ENCODE measurements at regions not wholly inside any gene's neighbourhood (a gene's known extent, or its start where the extent isn't known, plus 50 kb on each side); places are given as distances from the start of the nearest gene placed in this dataset.

- no peak for TF ChIP-seq ZNF704 (tag by site-specific recombination; IDR thresholded peaks at IDR 0.05)
- no peak for TF ChIP-seq ZNF391 (tag by site-specific recombination; IDR thresholded peaks at IDR 0.05; ENCODE audit: borderline replicate concordance, low read depth)
- no peak for TF ChIP-seq ZNF274 (IDR thresholded peaks at IDR 0.05; ENCODE audit: low read length)
- no peak for TF ChIP-seq ZNF274 (tag by site-specific recombination; IDR thresholded peaks at IDR 0.05; ENCODE audit: borderline replicate concordance)
- no peak for TF ChIP-seq TCF7L2 (IDR thresholded peaks at IDR 0.05; ENCODE audit: borderline replicate concordance, low read depth, low read length)
- TF ChIP-seq ZNF544 (tag by site-specific recombination; IDR thresholded peaks at IDR 0.05), result no peak
- TF ChIP-seq ZNF394 (tag by site-specific recombination; IDR thresholded peaks at IDR 0.05; ENCODE audit: borderline replicate concordance), result peak; percentile 39; the same call in 1 of the 2 replicates
- TF ChIP-seq, protein P1, sequence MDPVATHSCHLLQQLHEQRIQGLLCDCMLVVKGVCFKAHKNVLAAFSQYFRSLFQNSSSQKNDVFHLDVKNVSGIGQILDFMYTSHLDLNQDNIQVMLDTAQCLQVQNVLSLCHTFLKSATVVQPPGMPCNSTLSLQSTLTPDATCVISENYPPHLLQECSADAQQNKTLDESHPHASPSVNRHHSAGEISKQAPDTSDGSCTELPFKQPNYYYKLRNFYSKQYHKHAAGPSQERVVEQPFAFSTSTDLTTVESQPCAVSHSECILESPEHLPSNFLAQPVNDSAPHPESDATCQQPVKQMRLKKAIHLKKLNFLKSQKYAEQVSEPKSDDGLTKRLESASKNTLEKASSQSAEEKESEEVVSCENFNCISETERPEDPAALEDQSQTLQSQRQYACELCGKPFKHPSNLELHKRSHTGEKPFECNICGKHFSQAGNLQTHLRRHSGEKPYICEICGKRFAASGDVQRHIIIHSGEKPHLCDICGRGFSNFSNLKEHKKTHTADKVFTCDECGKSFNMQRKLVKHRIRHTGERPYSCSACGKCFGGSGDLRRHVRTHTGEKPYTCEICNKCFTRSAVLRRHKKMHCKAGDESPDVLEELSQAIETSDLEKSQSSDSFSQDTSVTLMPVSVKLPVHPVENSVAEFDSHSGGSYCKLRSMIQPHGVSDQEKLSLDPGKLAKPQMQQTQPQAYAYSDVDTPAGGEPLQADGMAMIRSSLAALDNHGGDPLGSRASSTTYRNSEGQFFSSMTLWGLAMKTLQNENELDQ (tag by site-specific recombination; IDR thresholded peaks at IDR 0.05; ENCODE audit: low read depth), result no peak
- no peak for TF ChIP-seq PRDM4 (tag by site-specific recombination; IDR thresholded peaks at IDR 0.05)
- no peak for TF ChIP-seq ZNF76 (tag by site-specific recombination; IDR thresholded peaks at IDR 0.05; ENCODE audit: borderline replicate concordance, low read depth)
- no peak for TF ChIP-seq ZNF701 (tag by site-specific recombination; IDR thresholded peaks at IDR 0.05)
- peak; percentile 8; the same call in 1 of the 2 replicates for TF ChIP-seq ZNF416 (tag by site-specific recombination; IDR thresholded peaks at IDR 0.05)
- TF ChIP-seq, protein P2, sequence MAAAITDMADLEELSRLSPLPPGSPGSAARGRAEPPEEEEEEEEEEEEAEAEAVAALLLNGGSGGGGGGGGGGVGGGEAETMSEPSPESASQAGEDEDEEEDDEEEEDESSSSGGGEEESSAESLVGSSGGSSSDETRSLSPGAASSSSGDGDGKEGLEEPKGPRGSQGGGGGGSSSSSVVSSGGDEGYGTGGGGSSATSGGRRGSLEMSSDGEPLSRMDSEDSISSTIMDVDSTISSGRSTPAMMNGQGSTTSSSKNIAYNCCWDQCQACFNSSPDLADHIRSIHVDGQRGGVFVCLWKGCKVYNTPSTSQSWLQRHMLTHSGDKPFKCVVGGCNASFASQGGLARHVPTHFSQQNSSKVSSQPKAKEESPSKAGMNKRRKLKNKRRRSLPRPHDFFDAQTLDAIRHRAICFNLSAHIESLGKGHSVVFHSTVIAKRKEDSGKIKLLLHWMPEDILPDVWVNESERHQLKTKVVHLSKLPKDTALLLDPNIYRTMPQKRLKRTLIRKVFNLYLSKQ (tag by site-specific recombination; IDR thresholded peaks at IDR 0.05; ENCODE audit: borderline replicate concordance), result no peak
These were observed 74.1 kb upstream of the IRF2BP2 start (continued) for GRCh38 chr1:234683861-234684632.

DNA sequence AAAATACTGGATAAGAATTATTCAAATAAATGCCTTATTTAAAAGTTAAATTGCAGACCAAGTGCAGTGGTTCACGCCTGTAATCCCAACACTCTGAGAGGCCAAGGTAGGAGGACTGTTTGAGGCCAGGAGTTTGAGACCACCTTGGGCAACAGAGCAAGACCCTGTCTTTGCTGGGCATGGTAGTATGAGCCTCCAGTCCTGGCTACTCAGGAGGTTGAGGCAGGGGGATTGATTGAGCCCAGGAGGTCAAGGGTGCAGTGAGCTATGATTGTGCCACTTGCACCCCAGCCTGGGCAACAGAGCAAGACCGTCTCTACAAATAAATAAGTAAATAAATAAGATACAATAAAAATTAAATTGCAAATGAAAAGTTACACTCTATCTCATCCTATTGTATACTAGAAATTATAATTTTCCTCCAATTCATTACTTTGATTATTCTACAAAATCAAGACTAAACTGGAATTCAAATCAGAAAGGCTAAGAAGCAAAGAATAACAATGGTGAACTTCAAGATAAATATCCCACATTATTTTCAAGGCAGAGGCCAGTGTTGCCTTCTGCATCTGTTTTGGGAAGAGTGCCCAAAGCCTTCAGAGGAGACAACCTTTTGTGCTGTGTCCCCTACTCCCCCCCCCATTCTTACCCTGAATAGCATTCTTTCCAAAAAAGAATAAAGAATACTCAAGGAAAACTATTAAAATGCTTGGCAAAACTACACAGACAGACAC, 73.3 kb upstream of the IRF2BP2 start:
- ChIA-PET POLR2A (no interaction called here), CTCF (interaction anchor here (0.6 kb wide), 1 partner anchor 199 kb away, joined by 3 read pairs; no protein-coding TSS in a partner anchor)
- Histone ChIP-seq H3K4me1 (ENCODE audit: control insufficient read depth, insufficient read depth, low read length) (no peaks in the 10 kb centered on the region), H3K4me3 (ENCODE audit: low read depth, low read length) (no peak overlapping the region), H3K36me3 (ENCODE audit: control insufficient read depth in 2 of 2, insufficient read depth in 1 of 2, low read length in 2 of 2) (no peaks in the 10 kb centered on the region), H3K9me3 (ENCODE audit: control insufficient read depth, insufficient read depth, low read depth, low read length) (no peaks in the 10 kb centered on the region), H3K27ac (ENCODE audit: extremely low read depth, low read depth, low read length) (no peak overlapping the region)
- TF ChIP-seq TRIM28 (IDR thresholded peaks at IDR 0.05; ENCODE audit: borderline replicate concordance, low read length) (no peak), IKZF3 (tag by site-specific recombination; IDR thresholded peaks at IDR 0.05) (no peak), ZSCAN23 (tag by site-specific recombination; IDR thresholded peaks at IDR 0.05) (no peak), ZNF621 (tag by site-specific recombination; IDR thresholded peaks at IDR 0.05) (no peak), ZNF175 (tag by site-specific recombination; IDR thresholded peaks at IDR 0.05) (no peak), ZNF791 (tag by site-specific recombination; IDR thresholded peaks at IDR 0.05) (no peak), ZNF571 (tag by site-specific recombination; IDR thresholded peaks at IDR 0.05) (no peak), ZNF530 (tag by site-specific recombination; IDR thresholded peaks at IDR 0.05; ENCODE audit: low read depth) (no peak), ZFP69B (tag by site-specific recombination; IDR thresholded peaks at IDR 0.05) (no peak), ZNF670 (tag by site-specific recombination; IDR thresholded peaks at IDR 0.05; ENCODE audit: low read depth) (no peak), ZNF660 (tag by site-specific recombination; IDR thresholded peaks at IDR 0.05) (no peak)
- TF ChIP-seq, protein P3, sequence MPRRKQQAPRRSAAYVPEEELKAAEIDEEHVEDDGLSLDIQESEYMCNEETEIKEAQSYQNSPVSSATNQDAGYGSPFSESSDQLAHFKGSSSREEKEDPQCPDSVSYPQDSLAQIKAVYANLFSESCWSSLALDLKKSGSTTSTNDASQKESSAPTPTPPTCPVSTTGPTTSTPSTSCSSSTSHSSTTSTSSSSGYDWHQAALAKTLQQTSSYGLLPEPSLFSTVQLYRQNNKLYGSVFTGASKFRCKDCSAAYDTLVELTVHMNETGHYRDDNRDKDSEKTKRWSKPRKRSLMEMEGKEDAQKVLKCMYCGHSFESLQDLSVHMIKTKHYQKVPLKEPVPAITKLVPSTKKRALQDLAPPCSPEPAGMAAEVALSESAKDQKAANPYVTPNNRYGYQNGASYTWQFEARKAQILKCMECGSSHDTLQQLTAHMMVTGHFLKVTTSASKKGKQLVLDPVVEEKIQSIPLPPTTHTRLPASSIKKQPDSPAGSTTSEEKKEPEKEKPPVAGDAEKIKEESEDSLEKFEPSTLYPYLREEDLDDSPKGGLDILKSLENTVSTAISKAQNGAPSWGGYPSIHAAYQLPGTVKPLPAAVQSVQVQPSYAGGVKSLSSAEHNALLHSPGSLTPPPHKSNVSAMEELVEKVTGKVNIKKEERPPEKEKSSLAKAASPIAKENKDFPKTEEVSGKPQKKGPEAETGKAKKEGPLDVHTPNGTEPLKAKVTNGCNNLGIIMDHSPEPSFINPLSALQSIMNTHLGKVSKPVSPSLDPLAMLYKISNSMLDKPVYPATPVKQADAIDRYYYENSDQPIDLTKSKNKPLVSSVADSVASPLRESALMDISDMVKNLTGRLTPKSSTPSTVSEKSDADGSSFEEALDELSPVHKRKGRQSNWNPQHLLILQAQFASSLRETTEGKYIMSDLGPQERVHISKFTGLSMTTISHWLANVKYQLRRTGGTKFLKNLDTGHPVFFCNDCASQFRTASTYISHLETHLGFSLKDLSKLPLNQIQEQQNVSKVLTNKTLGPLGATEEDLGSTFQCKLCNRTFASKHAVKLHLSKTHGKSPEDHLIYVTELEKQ (tag by site-specific recombination; IDR thresholded peaks at IDR 0.05; ENCODE audit: borderline replicate concordance), result no peak

All from HEK293 (cell line).